H1 (cell line): ENCODE measurements at regions not wholly inside any gene's neighbourhood (a gene's known extent, or its start where the extent isn't known, plus 50 kb on each side); places are given as distances from the start of the nearest gene placed in this dataset.

Source experiments
- CTCF ChIA-PET: fragments of 300-600 bp; sonication (Branson Sonifier 250); formaldehyde crosslinking; loops from one replicate; lab custom pipeline; 2021; ENCODE audit not compliant: partially characterized antibody; lab: Charles Lee
- POLR2A ChIA-PET: fragments of 300-600 bp; sonication (Branson Sonifier 250); formaldehyde crosslinking; loops from one replicate; lab custom pipeline; 2021; ENCODE audit warnings: inconsistent platforms; ENCODE audit not compliant: partially characterized antibody; lab: Charles Lee
- DNase-seq, 2 experiments: peaks; one replicate each; pipeline versions ENCODE4 v3.0.0 to v3.0.0-alpha.2; 2010 to 2022; ENCODE audit warnings: low spot score in 2 of 2, low read depth in 1 of 2, mixed read lengths in 1 of 2
- FAIRE-seq: peaks from 2 replicates; lab custom pipeline; 2011; peaks lifted over from hg19 to GRCh38; lab: Jason Lieb, UNC
- H2AFZ ChIP-seq: 2 replicates; pipeline ENCODE4 v1.8.1; 2012; ENCODE audit warnings: low read length, inconsistent platforms
- H2AK5ac ChIP-seq: 2 replicates; pipeline ENCODE4 v1.6.1; 2013; ENCODE audit warnings: low read depth, low read length
- H2BK120ac ChIP-seq: replicated peaks from 2 replicates; pipeline ENCODE3; 2013; ENCODE audit warnings: low read depth, low read length, inconsistent platforms
- H2BK12ac ChIP-seq: 2 replicates; pipeline ENCODE4 v1.6.1; 2013; ENCODE audit warnings: low read depth, low read length
- H2BK15ac ChIP-seq: 2 replicates; pipeline ENCODE4 v1.6.1; 2013; ENCODE audit warnings: low read length
- H2BK20ac ChIP-seq: 2 replicates; pipeline ENCODE4 v1.6.1; 2013; ENCODE audit warnings: low read length
- H2BK5ac ChIP-seq: 2 replicates; pipeline ENCODE4 v1.6.1; 2013; ENCODE audit warnings: low read depth, low read length
- H3K14ac ChIP-seq: 2 replicates; pipeline ENCODE4 v1.6.1; 2013; ENCODE audit warnings: inconsistent platforms; ENCODE audit not compliant: insufficient read length
- H3K18ac ChIP-seq: 2 replicates; pipeline ENCODE4 v1.6.1; 2013; ENCODE audit warnings: low read length; ENCODE audit errors: extremely low read depth
- H3K23ac ChIP-seq: 2 replicates; pipeline ENCODE4 v1.6.1; 2013; ENCODE audit warnings: inconsistent platforms; ENCODE audit not compliant: insufficient read length
- H3K23me2 ChIP-seq: 2 replicates; pipeline ENCODE4 v1.6.1; 2013; ENCODE audit warnings: low read depth, low read length
- H3K27ac ChIP-seq: 2 replicates; pipeline ENCODE4 v1.6.1; 2011; ENCODE audit warnings: low read depth, low read length, inconsistent platforms
- H3K27me3 ChIP-seq, 4 experiments: replicated peaks in 1 of 4; 1 replicate in 1 of 4; 2 replicates in 3 of 4; pipeline versions ENCODE4 v1.6.1 to v1.8.1; 2011 to 2013; ENCODE audit warnings: low read length in 3 of 4, mild to moderate bottlenecking in 3 of 4, inconsistent platforms in 2 of 4, mixed read lengths in 2 of 4, moderate library complexity in 1 of 4; ENCODE audit not compliant: control insufficient read depth in 3 of 4, insufficient read depth in 3 of 4; ENCODE audit errors: extremely low read depth in 1 of 4
- H3K36me3 ChIP-seq, 4 experiments: 2 replicates each; pipeline versions ENCODE4 v1.6.1 to v1.8.1; 2011 to 2013; ENCODE audit warnings: mild to moderate bottlenecking in 4 of 4, low read length in 3 of 4, moderate library complexity in 2 of 4, control low read depth in 1 of 4, inconsistent platforms in 1 of 4; ENCODE audit not compliant: insufficient read depth in 4 of 4, control insufficient read depth in 2 of 4
- H3K4ac ChIP-seq: replicated peaks from 2 replicates; pipeline ENCODE3; 2013; ENCODE audit warnings: low read length, low read depth, mixed read lengths, inconsistent platforms; ENCODE audit not compliant: insufficient read length
- H3K4me1 ChIP-seq, 4 experiments: replicated peaks in 1 of 4; 1 replicate in 1 of 4; 2 replicates in 3 of 4; pipeline versions ENCODE4 v1.6.1 to v1.8.1; 2011 to 2013; ENCODE audit warnings: low read length in 3 of 4, inconsistent platforms in 2 of 4, mixed read lengths in 1 of 4; ENCODE audit not compliant: insufficient read depth in 4 of 4, control insufficient read depth in 3 of 4
- H3K4me2 ChIP-seq, 2 experiments: 2 replicates each; pipeline versions ENCODE4 v1.6.1 to v1.8.1; 2011 to 2013; ENCODE audit warnings: low read depth in 2 of 2, low read length in 2 of 2, control low read depth in 1 of 2, inconsistent platforms in 1 of 2, mild to moderate bottlenecking in 1 of 2; ENCODE audit not compliant: insufficient read depth in 1 of 2
- H3K4me3 ChIP-seq, 4 experiments: fragments of 200-600, 300-600 bp in 1 of 4; sonication (generic), shearing (Covaris generic), sonication (Bioruptor Twin) in 1 of 4; 2 replicates each; pipeline versions ENCODE4 v1.5.1 to v1.8.1; 2011 to 2016; ENCODE audit warnings: low read length in 4 of 4, low read depth in 3 of 4, control low read depth in 2 of 4, inconsistent platforms in 2 of 4, mild to moderate bottlenecking in 2 of 4, mixed read lengths in 1 of 4, moderate library complexity in 1 of 4; ENCODE audit not compliant: insufficient read depth in 2 of 4; ENCODE audit errors: extremely low read depth in 1 of 4
- H3K56ac ChIP-seq: replicated peaks from 2 replicates; pipeline ENCODE3; 2013; ENCODE audit warnings: low read depth, mild to moderate bottlenecking, mixed read lengths, low read length, inconsistent platforms; ENCODE audit not compliant: insufficient read length
- H3K79me1 ChIP-seq: 2 replicates; pipeline ENCODE4 v1.6.1; 2013; ENCODE audit warnings: low read depth, low read length, control low read depth
- H3K79me2 ChIP-seq, 2 experiments: 2 replicates each; pipeline versions ENCODE4 v1.6.1 to v1.8.1; 2012 to 2013; ENCODE audit warnings: low read length in 2 of 2, mild to moderate bottlenecking in 2 of 2, inconsistent platforms in 1 of 2; ENCODE audit not compliant: insufficient read depth in 2 of 2, control insufficient read depth in 1 of 2
- H3K9ac ChIP-seq, 4 experiments: replicated peaks in 1 of 4; 1 replicate in 1 of 4; 2 replicates in 3 of 4; pipeline versions ENCODE4 v1.6.1 to v1.8.1; 2011 to 2013; ENCODE audit warnings: low read depth in 3 of 4, low read length in 3 of 4, control low read depth in 2 of 4, mild to moderate bottlenecking in 2 of 4, moderate library complexity in 2 of 4, inconsistent platforms in 1 of 4; ENCODE audit errors: extremely low read depth in 1 of 4
- H3K9me3 ChIP-seq, 2 experiments: 2 replicates each; pipeline versions ENCODE4 v1.6.1 to v1.8.1; 2012 to 2013; ENCODE audit warnings: mild to moderate bottlenecking in 2 of 2, moderate library complexity in 2 of 2, control low read depth in 1 of 2, inconsistent platforms in 1 of 2, low read depth in 1 of 2, low read length in 1 of 2, mixed read lengths in 1 of 2; ENCODE audit not compliant: insufficient read depth in 2 of 2
- H4K20me1 ChIP-seq, 2 experiments: replicated peaks in 1 of 2; 2 replicates each; pipeline versions ENCODE3 to v1.8.1; 2011 to 2013; ENCODE audit warnings: inconsistent platforms in 2 of 2, low read length in 2 of 2, mild to moderate bottlenecking in 1 of 2; ENCODE audit not compliant: insufficient read depth in 2 of 2, control insufficient read depth in 1 of 2
- H4K5ac ChIP-seq: 2 replicates; pipeline ENCODE4 v1.6.1; 2013; ENCODE audit warnings: low read length, low read depth, mixed read lengths, inconsistent platforms; ENCODE audit not compliant: insufficient read length
- H4K8ac ChIP-seq: 2 replicates; pipeline ENCODE4 v1.8.0; 2013; ENCODE audit warnings: mild to moderate bottlenecking, moderate library complexity, low read length, inconsistent platforms; ENCODE audit not compliant: insufficient read depth; ENCODE audit errors: extremely low read depth
- H4K91ac ChIP-seq: replicated peaks from 2 replicates; pipeline ENCODE3; 2013; ENCODE audit warnings: low read length, mixed read lengths, inconsistent platforms; ENCODE audit not compliant: insufficient read length
- ATF3 ChIP-seq: IDR thresholded peaks from 2 replicates; pipeline ENCODE4 v1.6.1; 2011; ENCODE audit warnings: low read depth, mild to moderate bottlenecking, low read length; ENCODE audit not compliant: insufficient read depth
- BACH1 ChIP-seq: IDR thresholded peaks from 2 replicates; pipeline ENCODE4 v1.6.1; 2012; ENCODE audit warnings: low read length, improper control_type of control experiment
- BRCA1 ChIP-seq: IDR thresholded peaks from 2 replicates; pipeline ENCODE4 v1.6.1; 2012; ENCODE audit warnings: low read depth, low read length, improper control_type of control experiment
- E2F6 ChIP-seq: IDR thresholded peaks from 2 replicates; pipeline ENCODE4 v1.6.1; 2012; ENCODE audit warnings: inconsistent platforms
- HDAC6 ChIP-seq: IDR thresholded peaks from one replicate; pipeline ENCODE4 v1.7.1; 2012; ENCODE audit warnings: low read depth, mild to moderate bottlenecking, inconsistent platforms, low read length, moderate library complexity
- KDM1A ChIP-seq: fragments of 200-600, 300-600 bp; sonication (generic); IDR thresholded peaks from 2 replicates; pipeline ENCODE4 v1.7.1; 2016; ENCODE audit warnings: mild to moderate bottlenecking, low read length, borderline replicate concordance
- KDM4A ChIP-seq: IDR thresholded peaks from one replicate; pipeline ENCODE4 v1.7.1; 2012; ENCODE audit warnings: low read depth, mild to moderate bottlenecking, moderate library complexity, low read length, inconsistent platforms; ENCODE audit not compliant: severe bottlenecking
- KDM5A ChIP-seq: fragments of 200-600 bp; IDR thresholded peaks from 2 replicates; pipeline ENCODE4 v1.7.1; 2012; ENCODE audit warnings: mild to moderate bottlenecking, low read length, inconsistent platforms, mixed read lengths
- POU5F1 ChIP-seq: IDR thresholded peaks from 2 replicates; pipeline ENCODE4 v1.6.1; 2011; ENCODE audit warnings: low read depth, mild to moderate bottlenecking, low read length, moderate library complexity
- RXRA ChIP-seq: IDR thresholded peaks from 2 replicates; pipeline ENCODE4 v1.6.1; 2011; ENCODE audit warnings: low read depth, mild to moderate bottlenecking, low read length, moderate library complexity; ENCODE audit not compliant: insufficient read depth
- SIX5 ChIP-seq: IDR thresholded peaks from 2 replicates; pipeline ENCODE4 v1.6.1; 2011; ENCODE audit warnings: mild to moderate bottlenecking, low read depth, low read length
- TAF7 ChIP-seq: optimal IDR thresholded peaks from 2 replicates; pipeline ENCODE3; 2011; ENCODE audit warnings: low read depth, mild to moderate bottlenecking, inconsistent platforms, low read length, moderate library complexity, borderline replicate concordance
- TCF12 ChIP-seq: IDR thresholded peaks from 2 replicates; pipeline ENCODE4 v1.6.1; 2011; ENCODE audit warnings: low read depth, mild to moderate bottlenecking, low read length
- YY1 ChIP-seq: IDR thresholded peaks from 2 replicates; pipeline ENCODE4 v1.6.1; 2011; ENCODE audit warnings: low read depth, mild to moderate bottlenecking, low read length

DNA sequence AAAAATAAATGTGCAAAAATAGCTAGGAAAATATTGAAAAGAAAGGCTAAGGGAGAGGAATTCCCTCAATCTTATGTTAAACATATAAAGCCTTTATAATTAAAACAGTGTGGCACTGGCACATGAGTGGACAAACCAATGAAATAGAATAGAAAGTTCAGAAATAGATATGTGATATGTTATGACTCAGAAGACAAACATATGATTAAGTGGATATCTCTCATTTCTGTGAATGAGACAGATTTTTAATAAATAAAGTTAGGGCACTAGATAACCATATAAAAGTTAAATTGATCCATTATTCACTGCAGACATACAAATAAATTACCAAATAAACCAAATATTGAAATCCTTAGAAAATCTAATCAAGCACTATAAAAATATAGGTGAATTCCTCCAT lies 73.0 kb downstream of the ALG10B start:
- 0 out of 4 replicates have a peak, but pooled peaks cover 0 to 2% of the 10 kb centered on the region in 2 experiments for H3K9me3 ChIP-seq
- H3K36me3 ChIP-seq = no peaks in the 10 kb centered on the region
- H2BK20ac ChIP-seq = no peak overlapping the region
- FAIRE-seq (no peak), DNase-seq (no peak)
- no peaks in the 10 kb centered on the region for H3K27me3 ChIP-seq
- H3K14ac ChIP-seq = no peak overlapping the region
- H3K79me2 ChIP-seq = no peaks in the 10 kb centered on the region
- ChIA-PET CTCF (no interaction called here), POLR2A (no interaction called here)
- H2AK5ac ChIP-seq = no peak overlapping the region
- H2BK12ac ChIP-seq = no peak overlapping the region
- no peaks in the 10 kb centered on the region for H4K20me1 ChIP-seq
- H3K4me2 ChIP-seq = no peak overlapping the region
- H3K9ac ChIP-seq = no peak overlapping the region
- no peak overlapping the region for H3K18ac ChIP-seq
- no peak for TF ChIP-seq TCF12
- no peak for TF ChIP-seq TAF7
- TF ChIP-seq HDAC6 = no peak
- no peak for TF ChIP-seq POU5F1
- TF ChIP-seq ATF3 = no peak
- TF ChIP-seq KDM5A = no peak
- TF ChIP-seq YY1 = no peak
- TF ChIP-seq KDM1A = no peak
- TF ChIP-seq KDM4A = no peak
- TF ChIP-seq RXRA = no peak
- TF ChIP-seq E2F6 = no peak
- no peak for TF ChIP-seq BRCA1
- TF ChIP-seq BACH1 = no peak
- no peak for TF ChIP-seq SIX5
- no peak overlapping the region for H3K27ac ChIP-seq
- no peak overlapping the region for H2AFZ ChIP-seq
- H2BK5ac ChIP-seq = no peak overlapping the region
- H2BK120ac ChIP-seq = no peak overlapping the region
- H2BK15ac ChIP-seq = no peak overlapping the region
- no peaks in the 10 kb centered on the region for H3K23me2 ChIP-seq
- no peak overlapping the region for H3K4me3 ChIP-seq
- no peak overlapping the region for H3K23ac ChIP-seq
- H4K8ac ChIP-seq = no peak overlapping the region
- no peak overlapping the region for H3K56ac ChIP-seq
- no peaks in the 10 kb centered on the region for H3K79me1 ChIP-seq
- peaks cover 0 to 4% (median 0%) of the 10 kb centered on the region in 4 experiments; a peak in 1 of 7 replicates for H3K4me1 ChIP-seq
- H3K4ac ChIP-seq = no peak overlapping the region
- H4K5ac ChIP-seq = no peak overlapping the region
- H4K91ac ChIP-seq = no peak overlapping the region
